HG02938 (cell line): ENCODE measurements at regions not wholly inside any gene's neighbourhood (a gene's known extent, or its start where the extent isn't known, plus 50 kb on each side); places are given as distances from the start of the nearest gene placed in this dataset.

Experiments used
- ATAC-seq: cut with Tn5 transposase; IDR thresholded peaks from one replicate; pipeline ENCODE4 v1.9.1; 2021; ENCODE audit warnings: mild to moderate bottlenecking, moderate library complexity; ENCODE audit not compliant: unreplicated experiment

GRCh38 chr10:108902619-108903285, 1020.6 kb downstream of the XPNPEP1 start:
- ATAC-seq, result peak; percentile 60

DNA sequence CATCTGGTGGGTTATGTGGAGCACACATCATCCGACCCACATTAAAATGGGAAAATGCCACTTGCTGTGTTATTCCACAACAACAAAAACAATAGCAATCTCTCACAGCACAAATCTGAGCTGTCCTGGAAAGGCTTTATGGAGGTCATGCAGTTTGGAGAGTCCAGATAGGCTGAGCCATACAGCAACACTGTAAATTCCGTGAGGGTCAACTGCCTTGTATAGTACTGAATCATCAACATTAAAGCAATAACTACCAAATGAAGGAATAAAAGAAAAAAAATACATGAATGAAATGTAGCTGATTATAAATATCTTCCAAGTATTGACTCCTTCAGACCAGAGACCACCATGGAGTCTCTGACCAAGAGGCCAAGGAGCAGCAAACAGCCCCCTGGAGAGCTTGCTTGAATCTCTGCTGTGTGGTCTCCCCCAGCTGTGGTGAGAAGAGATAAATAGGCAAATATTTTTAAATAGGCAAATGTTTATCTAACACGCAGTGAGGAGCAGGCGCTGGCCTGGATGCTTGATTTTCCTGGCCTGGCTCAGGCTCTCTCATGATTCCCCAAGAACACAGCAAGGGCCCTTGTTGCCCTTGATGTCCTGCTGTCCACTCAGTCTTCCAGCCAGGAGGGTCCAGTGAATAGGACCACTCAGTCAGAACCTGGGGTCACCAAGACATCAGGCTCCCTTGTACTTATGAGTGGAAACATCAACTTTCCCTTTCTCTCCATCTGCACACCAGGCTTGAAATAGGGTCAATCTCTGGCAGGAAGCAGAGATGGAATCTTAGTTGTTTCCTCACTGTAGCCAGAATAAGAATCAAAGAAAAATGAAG, 1021.3 kb downstream of the XPNPEP1 start:
- no peak for ATAC-seq

- ATAC-seq, result no peak
These were observed 1023.6 kb downstream of the XPNPEP1 start for GRCh38 chr10:108899670-108900069.

GRCh38 chr10:108894402-108895301, 1028.7 kb downstream of the XPNPEP1 start:
- ATAC-seq, result peak; percentile 90

DNA sequence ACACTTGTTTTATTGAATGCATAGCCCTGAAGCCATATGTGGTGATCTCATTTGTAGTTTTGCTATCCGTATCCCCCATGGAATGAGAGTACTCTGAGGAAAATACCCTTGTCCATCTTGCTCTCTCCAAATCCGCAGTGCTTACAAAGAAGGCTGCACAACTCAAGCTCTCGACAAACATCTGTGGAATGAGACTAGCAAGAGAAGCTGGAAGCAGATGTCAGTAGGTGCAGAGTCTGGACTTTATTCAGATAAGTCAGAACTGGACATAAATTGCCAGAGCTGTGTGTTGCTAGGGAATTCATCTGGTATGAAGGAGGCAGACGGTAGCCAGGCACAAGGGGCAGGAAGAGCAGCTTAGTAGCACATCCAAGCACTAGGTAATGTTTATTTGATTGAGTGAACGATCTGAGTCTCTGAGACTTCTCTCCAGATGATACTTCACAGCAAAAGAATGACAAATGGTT, 1046.2 kb downstream of the XPNPEP1 start:
- ATAC-seq, result no peak

GRCh38 chr10:108872854-108873253, 1050.5 kb downstream of the XPNPEP1 start:
- no peak for ATAC-seq

DNA sequence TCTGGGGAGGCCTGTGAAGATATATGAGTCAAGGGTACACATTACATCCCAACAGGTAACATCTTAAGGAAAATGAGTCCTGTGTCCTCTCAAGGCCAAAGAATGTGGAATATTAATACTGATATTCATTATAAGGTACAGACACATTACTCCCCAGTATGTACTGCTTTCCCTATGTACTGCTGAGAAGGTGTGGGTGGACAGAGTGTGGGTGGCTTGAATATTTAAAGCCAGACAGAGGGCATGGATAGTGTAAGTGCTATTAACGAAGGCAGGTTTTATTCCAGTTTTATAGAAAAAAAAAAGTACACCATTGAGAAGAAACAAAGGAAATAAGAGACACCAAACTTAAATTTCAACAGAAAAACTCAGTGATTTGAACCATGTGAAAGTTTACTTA, 1054.4 kb downstream of the XPNPEP1 start:
- ATAC-seq, result no peak

DNA sequence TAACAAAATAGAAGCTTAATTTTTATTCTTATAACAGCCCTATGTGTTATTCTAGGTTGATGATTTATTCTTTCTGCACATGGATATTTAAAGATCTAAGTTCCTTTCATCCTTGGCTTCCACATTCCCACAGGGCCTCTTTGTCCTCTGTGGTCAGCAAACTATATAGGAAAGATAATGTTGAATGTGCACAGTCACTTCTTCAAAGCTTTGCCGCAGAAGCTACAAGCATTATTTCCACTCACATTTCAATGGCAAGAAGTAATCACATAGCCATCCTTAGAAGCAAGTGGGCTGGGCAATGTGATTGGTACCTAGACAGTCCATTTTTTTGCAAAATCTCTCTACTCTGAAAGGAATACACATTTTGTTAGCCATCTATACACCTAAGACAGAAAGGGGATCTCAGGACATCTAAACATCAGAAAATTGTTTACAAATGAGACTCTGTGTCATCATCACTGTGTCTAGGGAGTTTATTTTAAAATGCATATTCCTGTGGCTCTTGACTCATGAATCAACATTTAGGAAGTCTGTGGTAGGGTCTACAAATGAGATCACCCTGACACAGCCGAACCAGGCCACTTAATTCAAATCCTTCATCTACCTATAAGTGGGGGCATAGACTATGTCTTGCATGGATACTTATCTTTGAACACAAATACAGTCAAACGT, 1060.5 kb downstream of the XPNPEP1 start:
- ATAC-seq, result no peak

DNA sequence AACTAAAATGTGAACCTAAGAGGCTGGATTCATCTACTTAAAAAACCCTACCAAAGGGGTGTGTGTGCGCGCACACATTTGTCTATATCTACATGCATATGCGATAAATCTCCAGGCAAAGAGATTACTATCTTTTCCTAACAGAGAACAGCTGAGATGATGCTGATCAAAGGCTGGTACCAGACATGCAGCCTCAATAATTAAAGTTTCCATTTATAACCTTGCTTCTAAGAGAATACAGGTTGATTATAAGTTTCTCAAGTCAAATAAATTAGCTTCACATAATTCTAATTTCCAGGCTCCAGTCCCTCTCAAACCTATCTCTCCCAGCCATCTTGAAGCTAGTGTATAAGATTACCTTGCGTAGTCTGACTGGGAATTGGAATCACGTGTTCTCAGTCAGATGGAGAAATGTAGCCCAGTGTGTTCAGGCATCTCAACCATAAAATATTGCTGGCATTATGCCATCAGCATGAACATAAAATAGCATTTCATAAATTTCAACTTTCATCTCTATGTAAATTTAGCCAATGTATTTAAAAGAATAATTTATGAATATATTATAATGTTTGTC, 1062.0 kb downstream of the XPNPEP1 start:
- no peak for ATAC-seq

DNA sequence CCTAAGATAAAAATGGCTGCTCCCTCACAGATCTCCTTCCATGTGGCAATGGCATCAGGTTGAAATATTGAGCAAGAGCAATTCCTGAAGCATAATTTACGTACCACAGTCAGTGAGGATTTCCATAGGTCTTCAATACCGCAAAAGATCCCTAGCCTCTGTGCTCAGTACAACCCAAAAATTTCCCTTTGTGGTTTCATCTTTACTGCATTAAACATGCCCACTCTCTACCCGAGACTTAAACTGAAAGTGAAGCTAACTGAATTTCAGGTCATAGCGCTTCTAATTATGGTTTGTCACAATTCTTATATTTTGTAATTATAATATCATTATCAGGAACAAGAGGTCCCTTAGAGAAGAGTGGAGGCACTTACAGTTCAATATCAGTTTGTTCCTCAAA, 1071.1 kb downstream of the XPNPEP1 start:
- peak; percentile 66 for ATAC-seq

DNA sequence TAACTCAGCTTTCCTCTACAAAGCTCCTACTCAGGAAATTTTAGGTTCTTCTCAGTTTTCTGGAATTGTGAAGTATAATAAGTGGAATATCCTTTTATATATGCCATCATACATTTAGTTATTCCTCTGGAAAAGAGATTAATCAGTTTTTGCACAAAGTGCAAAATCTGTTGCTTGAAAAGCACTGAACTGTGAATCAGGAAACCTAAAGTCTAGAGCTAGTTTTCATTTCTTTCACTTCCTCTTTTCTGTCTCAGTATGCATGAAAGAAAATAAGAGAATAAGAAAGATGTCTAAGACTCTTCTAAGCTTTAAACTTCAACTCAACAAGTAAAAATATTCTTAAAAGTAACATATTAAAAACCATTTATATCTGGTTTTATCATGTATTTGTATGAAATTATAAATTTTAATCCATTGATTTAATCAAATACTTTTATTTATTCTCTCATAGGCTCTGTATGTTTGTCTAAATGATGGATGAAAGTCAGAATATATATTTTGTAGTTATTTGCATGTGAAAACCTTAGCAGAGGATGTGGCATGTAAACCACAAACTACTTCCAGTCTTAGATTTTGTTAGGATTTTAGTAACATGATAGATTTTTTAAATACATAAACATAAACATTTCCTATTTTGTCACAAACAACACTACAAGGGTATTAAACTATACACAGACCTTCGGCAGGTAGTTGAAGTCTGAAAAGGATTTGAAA, 1073.0 kb downstream of the XPNPEP1 start:
- peak; percentile 86 for ATAC-seq

GRCh38 chr10:108849688-108850087, 1073.6 kb downstream of the XPNPEP1 start:
- ATAC-seq, result peak; percentile 39

DNA sequence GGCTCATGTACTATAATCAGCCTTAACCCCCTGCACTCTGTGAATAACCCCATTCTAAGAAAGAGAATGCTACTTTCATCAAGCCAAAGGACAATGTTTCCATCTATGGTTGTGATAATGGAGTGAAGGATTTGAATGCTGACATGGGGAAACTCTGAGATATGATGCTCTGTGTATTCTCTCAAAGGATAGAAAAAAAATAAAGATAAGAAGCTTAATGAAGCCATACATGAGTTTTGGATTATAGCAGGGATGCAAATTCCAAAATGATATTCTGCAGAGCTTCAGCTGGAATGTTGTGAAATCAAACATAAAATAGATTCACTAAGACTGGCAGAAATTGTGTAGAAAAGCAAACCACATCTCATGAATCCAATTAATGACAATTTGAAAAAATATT, 1074.1 kb downstream of the XPNPEP1 start:
- ATAC-seq, result no peak

- ATAC-seq, result no peak
These were observed 1075.3 kb downstream of the XPNPEP1 start for GRCh38 chr10:108848046-108848445.

GRCh38 chr10:108840944-108841343, 1082.4 kb downstream of the XPNPEP1 start:
- ATAC-seq, result no peak

DNA sequence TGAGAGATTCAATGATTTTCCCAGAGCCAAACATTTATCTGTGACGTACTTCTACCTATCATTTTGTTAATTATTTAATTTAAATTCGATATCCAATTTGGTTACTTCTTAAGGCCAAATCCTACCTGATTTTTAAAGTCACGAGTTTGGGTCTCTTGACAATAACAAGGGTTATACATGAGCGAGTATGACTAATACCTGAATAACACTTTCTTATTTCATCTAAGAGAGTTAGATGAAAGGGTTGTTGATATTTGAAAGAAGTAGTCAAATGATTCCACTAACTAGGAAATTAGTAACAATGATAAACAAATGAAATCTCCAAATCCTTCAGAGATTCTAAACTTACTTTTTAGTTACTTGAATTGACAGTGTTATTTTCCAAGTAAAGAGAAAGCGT, 1086.9 kb downstream of the XPNPEP1 start:
- ATAC-seq, result no peak

DNA sequence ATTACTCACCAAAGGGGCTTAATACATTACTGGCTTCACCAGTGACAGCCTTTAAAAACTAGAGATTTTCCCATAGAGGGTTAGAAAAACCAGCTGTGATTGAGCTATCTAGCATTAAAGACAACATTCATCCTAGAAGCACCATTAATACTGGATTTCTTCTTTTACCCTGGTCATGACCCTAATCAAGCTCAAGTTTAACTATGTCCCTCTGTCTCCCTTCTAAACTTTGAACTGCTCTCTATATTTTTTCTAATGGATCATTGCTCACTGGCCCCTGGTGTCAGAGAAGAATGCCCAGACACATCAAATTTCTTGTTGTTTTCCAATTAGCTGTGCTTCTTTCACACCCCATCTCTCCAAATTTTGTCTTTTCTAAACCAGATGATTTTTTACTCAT, 1101.3 kb downstream of the XPNPEP1 start:
- ATAC-seq, result no peak

DNA sequence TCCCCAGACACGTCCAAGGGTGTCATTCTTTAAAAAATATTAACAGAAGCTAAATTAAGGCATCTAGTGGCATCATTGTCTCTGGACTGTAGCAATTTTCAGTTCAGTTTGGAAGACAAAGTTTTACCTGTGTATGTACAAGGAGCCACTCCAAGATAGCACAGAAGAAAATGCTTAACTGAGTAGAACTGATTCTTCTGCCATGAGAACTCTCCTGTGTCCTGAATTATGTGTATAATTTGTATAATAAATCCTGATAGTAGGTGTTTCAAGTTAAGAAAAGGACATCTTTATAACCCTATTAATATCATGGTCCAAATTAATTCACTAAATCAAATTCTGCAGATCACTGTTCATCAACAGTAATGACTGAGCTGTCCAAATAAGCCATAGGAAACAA, 1104.0 kb downstream of the XPNPEP1 start:
- ATAC-seq, result no peak

GRCh38 chr10:108817584-108817983, 1105.7 kb downstream of the XPNPEP1 start:
- no peak for ATAC-seq

DNA sequence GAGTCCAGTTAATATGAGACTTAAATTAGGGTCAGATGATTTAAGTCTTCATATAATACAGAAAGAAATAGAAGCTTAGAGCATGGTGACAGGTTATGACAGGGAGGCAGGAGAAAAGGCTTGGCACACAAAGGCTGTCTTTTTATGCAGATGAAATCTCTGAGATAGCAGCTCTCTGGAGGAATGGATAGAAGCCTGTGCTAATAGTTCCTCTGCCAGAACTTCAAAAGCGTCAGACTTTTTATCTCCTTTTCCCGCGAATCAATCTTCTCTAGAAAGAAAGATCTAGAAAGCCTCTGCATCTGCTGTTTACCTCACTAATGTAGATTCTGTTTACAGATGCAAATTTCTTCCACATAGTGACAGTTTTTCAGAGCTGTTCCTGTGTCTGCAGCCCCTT, 1106.2 kb downstream of the XPNPEP1 start:
- no peak for ATAC-seq
